ENCODE measurements at regions not wholly inside any gene's neighbourhood (a gene's known extent, or its start where the extent isn't known, plus 50 kb on each side); places are given as distances from the start of the nearest gene placed in this dataset.

- Histone ChIP-seq H3K4me1 (ENCODE audit: control insufficient read depth, extremely low read depth, insufficient read depth, low read length) (no peaks in the 10 kb centered on the region), H2AFZ (ENCODE audit: low read depth, low read length) (no peak overlapping the region), H4K20me1 (replicated peaks; ENCODE audit: control insufficient read depth, extremely low read depth, insufficient read depth, low read length) (no peaks in the 10 kb centered on the region), H3K27ac (ENCODE audit: insufficient read depth, low read depth, low read length) (no peak overlapping the region), H3K9me1 (replicated peaks; ENCODE audit: control insufficient read depth, extremely low read depth, insufficient read depth, low read length) (no peaks in the 10 kb centered on the region), H3K9me3 (replicated peaks; ENCODE audit: control insufficient read depth, insufficient read depth, low read length) (no peaks in the 10 kb centered on the region), H3K4me2 (ENCODE audit: insufficient read depth, low read length) (no peak overlapping the region), H3K36me3 (ENCODE audit: control insufficient read depth in 2 of 2, extremely low read depth in 1 of 2, insufficient read depth in 2 of 2, low read length in 2 of 2) (no peaks in the 10 kb centered on the region), H3K4me3 (replicated peaks in 1 of 3; ENCODE audit: insufficient read depth in 1 of 3, low read depth in 1 of 3, low read length in 3 of 3) (no peak overlapping the region), H3K79me2 (ENCODE audit: control insufficient read depth, insufficient read depth, low read length) (no peaks in the 10 kb centered on the region), H3K27me3 (ENCODE audit: control insufficient read depth in 2 of 2, insufficient read depth in 2 of 2, low read length in 2 of 2) (no peaks in the 10 kb centered on the region), H3K9ac (replicated peaks; ENCODE audit: extremely low read depth, insufficient read depth, low read length) (no peak overlapping the region)
- ChIA-PET POLR2A (no interaction called here), CTCF (interaction anchor here (0.9 to 1.1 kb wide), 2 partner anchors 140 to 310 kb away, joined by 3 read pairs; no protein-coding TSS in a partner anchor)
- dilution Hi-C loops (cut with MboI; ENCODE audit: extremely low pct_ligation_motif_present, low sequenced_read_pairs) (no loop called here), intact Hi-C loops (cut with micrococcal nuclease) (loop anchor here (10.0 kb wide), 2 partner anchors 133 to 313 kb away; partner anchors contain the start of gene RADX)
- peak; percentile 36 for DNase-seq (ENCODE audit: low read depth, low spot score)
- no TSS peak for BruUV-seq (replicated peaks)
- TF ChIP-seq MAX (IDR thresholded peaks at IDR 0.05; ENCODE audit: insufficient read depth, insufficient read length) (no peak), FOS (IDR thresholded peaks at IDR 0.05; ENCODE audit: borderline replicate concordance, insufficient read depth, low read length) (no peak), CTCF (IDR thresholded peaks at IDR 0.05; ENCODE audit: extremely low read depth in 1 of 2, insufficient read depth in 1 of 2, low read depth in 1 of 2, low read length in 2 of 2) (peak; percentile 26 to 31)
- FAIRE-seq: peak; percentile 74
These were observed 130.4 kb upstream of the RADX start for GRCh38 chrX:106481341-106481740.

- dilution Hi-C loops (cut with MboI; ENCODE audit: extremely low pct_ligation_motif_present, low sequenced_read_pairs) (no loop called here), intact Hi-C loops (cut with micrococcal nuclease) (loop anchor here (10.0 kb wide), 2 partner anchors 131 to 311 kb away; partner anchors contain the start of gene RADX)
- Histone ChIP-seq H4K20me1 (replicated peaks; ENCODE audit: control insufficient read depth, extremely low read depth, insufficient read depth, low read length) (no peaks in the 10 kb centered on the region), H3K4me3 (replicated peaks in 1 of 3; ENCODE audit: insufficient read depth in 1 of 3, low read depth in 1 of 3, low read length in 3 of 3) (no peak overlapping the region), H3K4me1 (ENCODE audit: control insufficient read depth, extremely low read depth, insufficient read depth, low read length) (no peaks in the 10 kb centered on the region), H3K4me2 (ENCODE audit: insufficient read depth, low read length) (no peak overlapping the region), H2AFZ (ENCODE audit: low read depth, low read length) (no peak overlapping the region), H3K27ac (ENCODE audit: insufficient read depth, low read depth, low read length) (no peak overlapping the region), H3K36me3 (ENCODE audit: control insufficient read depth in 2 of 2, extremely low read depth in 1 of 2, insufficient read depth in 2 of 2, low read length in 2 of 2) (no peaks in the 10 kb centered on the region), H3K9me1 (replicated peaks; ENCODE audit: control insufficient read depth, extremely low read depth, insufficient read depth, low read length) (no peaks in the 10 kb centered on the region), H3K9me3 (replicated peaks; ENCODE audit: control insufficient read depth, insufficient read depth, low read length) (no peaks in the 10 kb centered on the region), H3K79me2 (ENCODE audit: control insufficient read depth, insufficient read depth, low read length) (no peaks in the 10 kb centered on the region), H3K9ac (replicated peaks; ENCODE audit: extremely low read depth, insufficient read depth, low read length) (no peak overlapping the region), H3K27me3 (ENCODE audit: control insufficient read depth in 2 of 2, insufficient read depth in 2 of 2, low read length in 2 of 2) (no peaks in the 10 kb centered on the region)
- TF ChIP-seq POLR2A (IDR thresholded peaks at IDR 0.05; ENCODE audit: low read depth, low read length): no peak
- TF ChIP-seq CTCF (IDR thresholded peaks at IDR 0.05; ENCODE audit: extremely low read depth in 1 of 2, insufficient read depth in 1 of 2, low read depth in 1 of 2, low read length in 2 of 2): no peak
- TF ChIP-seq FOS (IDR thresholded peaks at IDR 0.05; ENCODE audit: borderline replicate concordance, insufficient read depth, low read length): no peak
- no peak for TF ChIP-seq POLR2AphosphoS5 (IDR thresholded peaks at IDR 0.05; ENCODE audit: insufficient read depth, low read depth, low read length)
- no peak for TF ChIP-seq JUN (IDR thresholded peaks at IDR 0.05; ENCODE audit: borderline replicate concordance, insufficient read depth, insufficient read length, low read depth)
- TF ChIP-seq MYC (IDR thresholded peaks at IDR 0.05; ENCODE audit: low read depth, low read length): no peak
- no peak for TF ChIP-seq MAX (IDR thresholded peaks at IDR 0.05; ENCODE audit: insufficient read depth, insufficient read length)
- TF ChIP-seq GATA2 (IDR thresholded peaks at IDR 0.05; ENCODE audit: insufficient read depth, insufficient read length, low read depth, low read length): no peak
- FAIRE-seq: no peak
- no peak for DNase-seq (ENCODE audit: low read depth, low spot score)
- no TSS peak for BruUV-seq (replicated peaks)
- POLR2A ChIA-PET: no interaction called here
- CTCF ChIA-PET: no interaction called here
These were observed 127.5 kb upstream of the RADX start for GRCh38 chrX:106484233-106484632.
